Activated naive CD4-positive, alpha-beta T cell treated with anti-CD3 and anti-CD28 coated beads for 36 hours (primary cell): ENCODE measurements at regions not wholly inside any gene's neighbourhood (a gene's known extent, or its start where the extent isn't known, plus 50 kb on each side); places are given as distances from the start of the nearest gene placed in this dataset.

Experiments
- CTCF ChIA-PET: fragments of 350-600 bp; sonication (Branson Sonifier 250); formaldehyde crosslinking; loops from one replicate; lab custom pipeline; 2021; ENCODE audit warnings: antibody characterized with exemption; lab: Charles Lee
- DNase-seq: peaks from one replicate; pipeline ENCODE4 v3.0.0-alpha.2; 2020
- H3K27ac Mint-ChIP-seq: one replicate; pipeline ENCODE4 v1.8.0; 2021; ENCODE audit warnings: mild to moderate bottlenecking, mixed read lengths
- H3K27me3 Mint-ChIP-seq: one replicate; pipeline ENCODE4 v1.8.0; 2021; ENCODE audit warnings: low read depth, mixed read lengths
- H3K36me3 Mint-ChIP-seq: one replicate; pipeline ENCODE4 v1.8.0; 2021; ENCODE audit warnings: low read depth, mixed read lengths
- H3K4me1 Mint-ChIP-seq: one replicate; pipeline ENCODE4 v1.8.0; 2021; ENCODE audit warnings: low read depth, mixed read lengths
- H3K4me3 Mint-ChIP-seq: one replicate; pipeline ENCODE4 v1.8.0; 2021; ENCODE audit warnings: mild to moderate bottlenecking, moderate library complexity, mixed read lengths
- H3K9me3 Mint-ChIP-seq: one replicate; pipeline ENCODE4 v1.8.0; 2021; ENCODE audit warnings: mixed read lengths
- intact Hi-C: fragments of 100-400 bp; cut with micrococcal nuclease; formaldehyde crosslinking; loops from one replicate; pipeline ENCODE4 v1.15.1; 2023

DNA sequence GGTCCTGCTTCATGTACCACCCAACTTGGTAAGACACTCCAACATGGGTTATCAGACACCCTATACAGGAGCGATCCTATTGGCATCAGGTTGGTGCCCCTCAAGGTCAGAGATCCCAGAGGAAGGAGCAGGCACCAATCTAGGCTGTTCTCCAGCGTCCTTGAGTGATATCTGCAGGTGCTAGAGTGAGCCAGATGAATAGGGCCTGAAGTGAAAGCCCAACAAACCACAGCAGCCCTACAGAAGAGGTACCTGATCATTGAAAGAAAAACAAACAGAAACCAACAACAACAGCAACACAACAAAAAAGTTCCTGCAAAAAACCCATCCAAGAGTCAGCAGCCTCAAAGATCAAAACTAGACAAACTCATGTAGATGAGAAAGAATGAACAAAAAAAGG is 584.8 kb downstream of the HINT1 start:
- DNase-seq, result no peak
- CTCF ChIA-PET, result no interaction called here
- intact Hi-C loops, result no loop called here
- Mint-ChIP-seq H3K27ac (no peak overlapping the region), H3K27me3 (no peaks in the 10 kb centered on the region), H3K4me1 (no peaks in the 10 kb centered on the region), H3K4me3 (no peak overlapping the region), H3K9me3 (no peaks in the 10 kb centered on the region), H3K36me3 (no peaks in the 10 kb centered on the region)

DNA sequence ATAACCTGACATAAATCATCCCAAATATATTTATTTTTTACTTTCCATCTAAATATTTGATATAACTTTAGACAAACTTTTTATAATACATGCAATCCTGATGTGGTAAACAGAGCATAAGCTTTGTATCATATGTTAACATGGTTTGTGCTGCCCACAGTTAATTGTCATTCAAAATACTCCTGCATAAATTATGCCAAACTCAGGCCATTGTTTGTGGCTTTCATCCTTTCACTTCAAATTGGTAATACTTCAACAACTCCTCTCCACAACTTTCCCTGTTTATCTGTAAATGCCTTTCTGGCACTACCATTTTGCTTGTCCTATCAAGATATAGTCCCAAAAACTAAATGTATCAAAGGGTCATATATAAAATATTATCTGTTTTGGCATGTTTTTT is 586.7 kb downstream of the HINT1 start:
- H3K9me3 Mint-ChIP-seq, result no peaks in the 10 kb centered on the region
- no peaks in the 10 kb centered on the region for H3K36me3 Mint-ChIP-seq
- DNase-seq, result no peak
- intact Hi-C loops, result no loop called here
- no peak overlapping the region for H3K4me3 Mint-ChIP-seq
- no peaks in the 10 kb centered on the region for H3K4me1 Mint-ChIP-seq
- peaks cover 1% of the 10 kb centered on the region for H3K27me3 Mint-ChIP-seq
- CTCF ChIA-PET, result no interaction called here
- no peak overlapping the region for H3K27ac Mint-ChIP-seq

DNA sequence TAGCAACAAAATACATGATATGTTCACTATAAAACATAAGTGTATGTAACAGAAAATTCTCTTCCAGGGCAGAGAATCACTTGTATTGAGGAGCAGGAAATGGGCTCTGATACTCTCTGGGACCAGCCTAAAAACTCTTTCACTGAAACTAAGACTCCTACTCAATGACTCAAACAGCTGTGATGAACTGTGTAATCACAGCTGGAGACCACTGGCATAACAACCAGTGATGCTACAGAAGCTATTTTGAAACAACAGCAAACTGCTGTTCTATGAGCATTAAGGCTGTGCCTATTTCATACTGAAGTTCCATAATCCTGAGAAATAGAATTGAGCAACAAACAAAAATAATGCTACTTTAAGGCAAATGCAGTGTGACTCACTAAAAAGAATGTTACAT is 594.0 kb downstream of the HINT1 start:
- Mint-ChIP-seq H3K9me3 (no peaks in the 10 kb centered on the region), H3K4me1 (no peaks in the 10 kb centered on the region), H3K4me3 (no peak overlapping the region), H3K36me3 (no peaks in the 10 kb centered on the region), H3K27ac (no peak overlapping the region), H3K27me3 (peaks cover 2% of the 10 kb centered on the region)
- intact Hi-C loops, result no loop called here
- CTCF ChIA-PET, result interaction anchor here (0.8 kb wide), 1 partner anchor 15 kb away, joined by 3 read pairs; no protein-coding TSS in a partner anchor
- no peak for DNase-seq

DNA sequence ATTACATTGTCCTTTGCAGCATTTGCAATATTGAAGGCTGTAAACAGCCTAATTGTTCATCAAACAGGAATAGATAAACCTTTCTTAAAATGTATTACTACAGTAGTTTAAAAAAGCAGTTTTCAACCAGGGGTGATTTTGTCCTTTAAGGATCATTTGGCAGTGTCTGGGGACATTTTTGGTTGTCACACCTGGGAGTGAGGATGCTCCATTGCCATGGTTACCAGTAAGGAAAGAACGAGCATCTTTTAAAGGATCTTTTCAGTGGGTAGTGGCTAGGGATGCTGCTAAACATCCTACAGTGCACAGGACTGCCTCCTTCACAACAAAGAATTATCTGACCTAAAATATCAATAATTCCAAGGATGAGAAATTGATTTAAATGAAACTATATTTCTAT is 596.3 kb downstream of the HINT1 start:
- H3K4me1 Mint-ChIP-seq, result no peaks in the 10 kb centered on the region
- intact Hi-C loops, result no loop called here
- H3K27me3 Mint-ChIP-seq, result peaks cover 3% of the 10 kb centered on the region
- H3K36me3 Mint-ChIP-seq, result no peaks in the 10 kb centered on the region
- no peak overlapping the region for H3K27ac Mint-ChIP-seq
- no peaks in the 10 kb centered on the region for H3K9me3 Mint-ChIP-seq
- DNase-seq, result no peak
- H3K4me3 Mint-ChIP-seq, result no peak overlapping the region
- CTCF ChIA-PET, result no interaction called here

DNA sequence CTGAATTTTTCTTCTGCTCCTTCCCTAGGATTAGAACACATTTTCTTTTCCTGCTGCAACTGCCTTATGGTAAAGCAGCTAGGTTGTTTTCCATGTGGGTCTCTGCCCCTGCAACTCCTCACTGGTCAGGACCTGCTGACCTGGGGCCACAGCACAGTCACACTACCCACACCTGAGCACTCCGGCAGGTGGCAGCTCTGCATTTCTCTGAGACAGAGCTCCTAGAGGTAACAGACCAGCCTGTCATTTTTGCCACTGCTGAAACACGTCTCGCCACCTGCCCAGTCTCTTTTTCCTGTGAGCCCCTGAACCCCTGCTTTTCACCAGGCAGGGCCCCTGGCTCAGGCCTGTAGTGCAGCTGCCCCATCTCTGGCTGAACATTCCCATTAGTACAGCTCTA is 609.6 kb downstream of the HINT1 start:
- Mint-ChIP-seq H3K9me3 (peaks cover 5% of the 10 kb centered on the region), H3K4me1 (no peaks in the 10 kb centered on the region), H3K27me3 (no peaks in the 10 kb centered on the region), H3K4me3 (no peak overlapping the region), H3K27ac (no peak overlapping the region), H3K36me3 (no peaks in the 10 kb centered on the region)
- no peak for DNase-seq
- intact Hi-C loops, result no loop called here
- CTCF ChIA-PET, result interaction anchor here (0.6 kb wide), 1 partner anchor 259 kb away, joined by 3 read pairs; no protein-coding TSS in a partner anchor

DNA sequence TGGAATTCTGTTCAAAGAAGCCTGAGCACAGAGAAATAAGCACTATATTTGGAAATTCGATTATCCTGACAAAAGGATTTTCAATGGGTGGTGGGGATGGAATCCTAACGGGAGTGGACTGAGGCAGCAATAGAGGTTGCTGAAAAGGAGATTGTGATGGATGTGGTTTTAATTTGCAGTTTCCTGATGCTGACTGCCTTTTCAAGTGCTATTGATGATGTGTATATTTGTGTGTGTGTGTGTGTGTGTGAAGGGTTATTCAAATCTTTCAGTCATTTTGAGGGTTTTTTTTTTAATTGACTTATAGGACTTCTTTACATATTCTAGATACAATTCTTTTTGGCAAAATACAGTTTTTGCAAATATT is 614.5 kb downstream of the HINT1 start:
- Mint-ChIP-seq H3K4me3 (no peak overlapping the region), H3K27me3 (no peaks in the 10 kb centered on the region), H3K27ac (no peak overlapping the region), H3K4me1 (no peaks in the 10 kb centered on the region), H3K9me3 (no peaks in the 10 kb centered on the region), H3K36me3 (no peaks in the 10 kb centered on the region)
- CTCF ChIA-PET, result no interaction called here
- no peak for DNase-seq
- intact Hi-C loops, result no loop called here

DNA sequence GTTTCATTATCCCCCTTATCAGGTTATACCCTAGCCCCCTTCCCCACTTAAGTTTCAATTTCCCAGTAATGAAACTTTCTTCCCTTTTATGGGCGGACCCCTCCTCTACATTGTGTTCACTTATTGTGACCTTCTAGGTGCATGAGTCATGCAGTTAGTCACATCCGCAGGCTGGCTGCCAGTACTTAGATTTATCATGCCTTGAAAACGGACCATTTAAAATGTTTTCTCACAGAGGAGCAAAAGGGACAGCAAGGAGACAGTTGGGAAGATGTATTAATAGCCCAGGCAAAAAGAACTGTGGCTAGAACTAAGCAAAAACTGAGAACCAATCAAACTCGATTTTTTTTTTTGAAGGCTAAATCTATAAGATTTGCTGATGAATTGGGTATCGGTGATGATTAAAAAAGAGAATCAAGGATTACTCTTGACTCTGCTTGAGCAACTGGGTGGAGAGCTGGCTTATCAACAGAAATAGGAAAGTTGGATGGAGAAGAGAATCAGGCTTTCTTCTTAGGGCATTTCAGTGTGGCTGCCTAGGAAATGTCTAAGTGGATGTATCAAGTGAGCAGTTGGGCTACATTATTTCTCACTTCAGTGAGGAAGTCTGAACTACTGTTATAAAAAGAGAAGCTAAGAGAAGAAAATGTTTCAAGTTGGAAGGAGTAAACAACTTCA is 615.0 kb downstream of the HINT1 start:
- no peak overlapping the region for H3K4me3 Mint-ChIP-seq
- DNase-seq, result peak; percentile 7
- H3K27ac Mint-ChIP-seq, result no peak overlapping the region
- no peaks in the 10 kb centered on the region for H3K27me3 Mint-ChIP-seq
- no peaks in the 10 kb centered on the region for H3K36me3 Mint-ChIP-seq
- intact Hi-C loops, result no loop called here
- CTCF ChIA-PET, result no interaction called here
- no peaks in the 10 kb centered on the region for H3K4me1 Mint-ChIP-seq
- H3K9me3 Mint-ChIP-seq, result peaks cover 4% of the 10 kb centered on the region

DNA sequence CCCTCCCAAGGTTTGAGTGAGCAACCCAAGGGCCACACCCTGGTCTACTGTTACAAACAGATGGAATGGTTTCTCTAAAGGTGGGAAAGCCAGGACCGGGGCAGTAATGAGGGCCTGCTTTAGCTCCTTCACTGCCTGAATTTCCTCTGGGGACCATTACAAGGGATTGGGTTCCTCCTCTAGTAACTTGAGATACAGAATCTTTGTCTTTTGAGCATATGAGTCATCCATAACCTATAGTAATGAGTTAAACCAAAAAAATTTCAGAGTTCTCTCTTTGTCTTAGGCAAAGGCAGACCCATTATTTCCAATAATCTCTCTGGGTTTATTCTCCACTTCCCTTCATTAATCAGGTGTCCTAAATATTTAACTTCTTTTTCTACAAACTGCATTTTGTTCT is 618.8 kb downstream of the HINT1 start:
- Mint-ChIP-seq H3K9me3 (peaks cover 4% of the 10 kb centered on the region), H3K36me3 (no peaks in the 10 kb centered on the region), H3K4me1 (peaks cover 4% of the 10 kb centered on the region), H3K27me3 (no peaks in the 10 kb centered on the region), H3K27ac (no peak overlapping the region), H3K4me3 (no peak overlapping the region)
- intact Hi-C loops, result no loop called here
- CTCF ChIA-PET, result interaction anchor here (0.6 kb wide), 1 partner anchor 1542 kb away, joined by 3 read pairs; no protein-coding TSS in a partner anchor
- DNase-seq, result no peak

DNA sequence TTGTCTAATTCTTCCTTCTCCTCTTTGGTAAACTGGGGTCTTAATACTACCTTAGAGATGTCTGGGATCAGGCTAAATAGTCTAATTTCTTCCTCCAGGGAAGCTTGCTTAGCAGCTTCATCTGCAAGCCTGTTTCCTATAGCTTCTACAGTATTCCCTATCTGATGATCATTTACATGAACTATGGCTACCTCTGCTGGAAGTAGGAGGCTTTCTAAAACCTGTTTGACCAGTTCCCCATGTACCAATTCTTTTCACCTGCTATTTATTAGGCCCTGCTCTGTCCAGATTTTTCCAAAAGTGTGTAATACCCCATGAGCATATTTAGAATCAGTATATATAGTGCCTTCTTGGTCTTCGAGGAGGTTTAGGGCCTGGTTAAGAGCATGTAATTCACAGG is 619.8 kb downstream of the HINT1 start:
- intact Hi-C loops, result no loop called here
- peaks cover 4% of the 10 kb centered on the region for H3K4me1 Mint-ChIP-seq
- no peak overlapping the region for H3K4me3 Mint-ChIP-seq
- H3K27ac Mint-ChIP-seq, result no peak overlapping the region
- CTCF ChIA-PET, result interaction anchor here (0.6 kb wide), 1 partner anchor 1541 kb away, joined by 3 read pairs; no protein-coding TSS in a partner anchor
- DNase-seq, result no peak
- peaks cover 4% of the 10 kb centered on the region for H3K9me3 Mint-ChIP-seq
- no peaks in the 10 kb centered on the region for H3K27me3 Mint-ChIP-seq
- no peaks in the 10 kb centered on the region for H3K36me3 Mint-ChIP-seq

DNA sequence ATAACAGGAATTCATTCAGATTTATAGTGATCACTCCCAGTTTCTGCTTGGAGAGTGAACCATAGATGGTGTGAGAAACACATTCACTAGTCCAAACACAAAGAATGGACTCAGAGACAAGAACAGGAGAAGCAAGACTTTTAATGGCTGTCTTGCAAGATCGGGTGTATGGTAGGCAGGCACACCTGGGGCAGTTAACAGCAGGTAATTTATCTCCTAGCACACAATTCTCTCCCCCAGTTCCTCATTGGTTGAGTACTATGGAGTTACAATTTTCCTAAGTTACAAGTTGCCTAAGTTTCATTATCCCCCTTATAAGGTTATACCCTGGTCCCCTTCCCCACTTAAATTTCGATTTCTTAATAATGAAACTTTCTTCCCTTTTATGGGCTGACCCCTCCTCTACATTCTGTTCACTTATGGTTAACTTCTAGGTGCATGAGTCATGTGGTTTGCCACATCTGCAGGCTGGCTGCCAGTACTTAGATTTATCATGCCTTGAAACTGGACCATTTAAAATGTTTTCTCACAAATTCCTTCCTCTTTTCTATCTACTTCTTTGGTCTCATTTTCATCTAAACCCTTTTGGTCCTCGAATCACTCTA is 623.3 kb downstream of the HINT1 start:
- Mint-ChIP-seq H3K27me3 (no peaks in the 10 kb centered on the region), H3K4me3 (no peak overlapping the region), H3K4me1 (peaks cover 4% of the 10 kb centered on the region), H3K27ac (no peak overlapping the region), H3K36me3 (no peaks in the 10 kb centered on the region), H3K9me3 (peaks cover 4% of the 10 kb centered on the region)
- CTCF ChIA-PET, result no interaction called here
- intact Hi-C loops, result no loop called here
- DNase-seq, result peak; percentile 52

DNA sequence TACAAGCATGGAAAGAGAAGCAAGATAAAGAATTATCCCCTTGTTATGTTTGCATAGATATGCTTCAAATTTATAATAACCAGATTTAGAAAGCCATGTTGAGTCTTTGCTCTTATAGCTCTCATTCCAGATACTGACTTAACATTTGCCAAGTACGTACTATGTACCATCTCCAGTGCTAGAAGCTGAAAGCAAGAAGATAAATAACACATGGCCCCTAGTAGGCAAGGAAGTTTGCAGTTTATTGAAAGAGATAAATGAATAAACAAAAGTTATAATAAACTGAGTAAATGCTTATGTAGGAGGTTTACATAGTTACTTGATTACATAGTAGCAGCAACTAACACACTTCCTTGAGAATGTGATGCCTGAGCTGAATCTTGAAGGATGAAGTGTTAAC is 628.4 kb downstream of the HINT1 start:
- CTCF ChIA-PET, result no interaction called here
- H3K36me3 Mint-ChIP-seq, result no peaks in the 10 kb centered on the region
- H3K27ac Mint-ChIP-seq, result no peak overlapping the region
- H3K4me1 Mint-ChIP-seq, result no peaks in the 10 kb centered on the region
- intact Hi-C loops, result no loop called here
- no peaks in the 10 kb centered on the region for H3K9me3 Mint-ChIP-seq
- H3K4me3 Mint-ChIP-seq, result no peak overlapping the region
- H3K27me3 Mint-ChIP-seq, result peaks cover 2% of the 10 kb centered on the region
- no peak for DNase-seq

DNA sequence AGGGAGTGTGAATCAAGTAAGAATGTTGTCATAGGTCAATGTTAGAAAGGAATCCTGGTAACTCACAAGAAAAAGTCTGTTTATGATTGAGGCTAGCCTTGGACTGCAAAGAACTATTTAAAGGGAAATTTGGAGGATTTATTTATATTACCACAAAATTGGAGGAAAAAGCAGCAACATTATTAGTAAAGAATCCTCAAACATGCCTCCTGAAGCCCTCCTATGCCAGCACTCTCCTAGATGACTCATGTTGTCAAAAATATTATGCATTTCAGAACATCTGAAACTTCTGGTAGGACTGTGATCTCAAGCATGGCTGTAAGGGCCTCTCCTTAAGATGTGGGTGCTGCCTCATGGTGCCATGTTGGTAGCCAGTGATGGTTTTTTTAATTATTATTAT is 628.5 kb downstream of the CHSY3 start:
- H3K4me3 Mint-ChIP-seq, result no peak overlapping the region
- no peaks in the 10 kb centered on the region for H3K4me1 Mint-ChIP-seq
- CTCF ChIA-PET, result no interaction called here
- no peaks in the 10 kb centered on the region for H3K36me3 Mint-ChIP-seq
- intact Hi-C loops, result no loop called here
- peaks cover 2% of the 10 kb centered on the region for H3K27me3 Mint-ChIP-seq
- DNase-seq, result no peak
- no peaks in the 10 kb centered on the region for H3K9me3 Mint-ChIP-seq
- H3K27ac Mint-ChIP-seq, result no peak overlapping the region
